Activated CD4-positive, alpha-beta memory T cell treated with anti-CD3 and anti-CD28 coated beads, Interleukin-2, amount 10 ng/mL, durations not matched to agents 7 days and 5 days (primary cell): ENCODE measurements at regions not wholly inside any gene's neighbourhood (a gene's known extent, or its start where the extent isn't known, plus 50 kb on each side); places are given as distances from the start of the nearest gene placed in this dataset.
"Not testable (repeated sequence)": the region's sequence is repeated elsewhere in the genome, so short reads cannot be mapped to it uniquely, and the experiment has no call there.

Experiments used
- CTCF ChIA-PET: fragments of 350-600 bp; sonication (Branson Sonifier 250); formaldehyde crosslinking; loops from one replicate; lab custom pipeline; 2021; ENCODE audit warnings: antibody characterized with exemption, inconsistent platforms; lab: Charles Lee
- POLR2A ChIA-PET: fragments of 350-600 bp; sonication (Branson Sonifier 250); formaldehyde crosslinking; loops from one replicate; lab custom pipeline; 2021; ENCODE audit warnings: antibody characterized with exemption; lab: Charles Lee
- DNase-seq: peaks from one replicate; pipeline ENCODE4 v3.0.0-alpha.2; 2020
- H3K27ac Mint-ChIP-seq: one replicate; pipeline ENCODE4 v1.8.0; 2021; ENCODE audit warnings: mild to moderate bottlenecking, mixed read lengths
- H3K27me3 Mint-ChIP-seq: one replicate; pipeline ENCODE4 v1.8.0; 2021; ENCODE audit warnings: mixed read lengths
- H3K36me3 Mint-ChIP-seq: one replicate; pipeline ENCODE4 v1.8.0; 2021; ENCODE audit warnings: low read depth, mixed read lengths
- H3K4me1 Mint-ChIP-seq: one replicate; pipeline ENCODE4 v1.8.0; 2021; ENCODE audit warnings: mixed read lengths
- H3K4me3 Mint-ChIP-seq: one replicate; pipeline ENCODE4 v1.8.0; 2021; ENCODE audit warnings: mild to moderate bottlenecking, mixed read lengths
- H3K9me3 Mint-ChIP-seq: one replicate; pipeline ENCODE4 v1.8.0; 2021; ENCODE audit warnings: mixed read lengths

- Mint-ChIP-seq H3K4me1 (no peaks in the 10 kb centered on the region), H3K9me3 (peaks cover 2% of the 10 kb centered on the region), H3K27ac (no peak overlapping the region), H3K4me3 (no peak overlapping the region), H3K27me3 (no peaks in the 10 kb centered on the region), H3K36me3 (no peaks in the 10 kb centered on the region)
- POLR2A ChIA-PET = no interaction called here
- DNase-seq = no peak
- CTCF ChIA-PET = no interaction called here
Measured at GRCh38 chr6:71079677-71080076, 122.8 kb upstream of the B3GAT2 start.

GRCh38 chr6:71080133-71080532, 123.3 kb upstream of the B3GAT2 start:
- ChIA-PET POLR2A (no interaction called here), CTCF (no interaction called here)
- DNase-seq = no peak
- H3K27ac Mint-ChIP-seq = no peak overlapping the region
- no peaks in the 10 kb centered on the region for H3K36me3 Mint-ChIP-seq
- H3K27me3 Mint-ChIP-seq = no peaks in the 10 kb centered on the region
- no peak overlapping the region for H3K4me3 Mint-ChIP-seq
- H3K9me3 Mint-ChIP-seq = peaks cover 2% of the 10 kb centered on the region
- H3K4me1 Mint-ChIP-seq = no peaks in the 10 kb centered on the region

GRCh38 chr6:71080826-71081225, 124.0 kb upstream of the B3GAT2 start:
- no peak for DNase-seq
- no peak overlapping the region for H3K4me3 Mint-ChIP-seq
- H3K36me3 Mint-ChIP-seq = no peaks in the 10 kb centered on the region
- CTCF ChIA-PET = no interaction called here
- H3K27ac Mint-ChIP-seq = no peak overlapping the region
- POLR2A ChIA-PET = no interaction called here
- no peaks in the 10 kb centered on the region for H3K4me1 Mint-ChIP-seq
- H3K27me3 Mint-ChIP-seq = no peaks in the 10 kb centered on the region
- H3K9me3 Mint-ChIP-seq = peaks cover 2% of the 10 kb centered on the region

- POLR2A ChIA-PET = no interaction called here
- Mint-ChIP-seq H3K4me3 (no peak overlapping the region), H3K9me3 (peaks cover 2% of the 10 kb centered on the region), H3K36me3 (no peaks in the 10 kb centered on the region), H3K4me1 (no peaks in the 10 kb centered on the region), H3K27me3 (no peaks in the 10 kb centered on the region), H3K27ac (no peak overlapping the region)
- DNase-seq = no peak
- CTCF ChIA-PET = no interaction called here
Measured at GRCh38 chr6:71082033-71082650, 125.3 kb upstream of the B3GAT2 start.

- H3K4me1 Mint-ChIP-seq = no peaks in the 10 kb centered on the region
- no peaks in the 10 kb centered on the region for H3K27me3 Mint-ChIP-seq
- no peaks in the 10 kb centered on the region for H3K9me3 Mint-ChIP-seq
- no peak overlapping the region for H3K27ac Mint-ChIP-seq
- ChIA-PET POLR2A (no interaction called here), CTCF (interaction anchor here (0.9 kb wide), 1 partner anchor 25 kb away, joined by 3 read pairs; no protein-coding TSS in a partner anchor)
- DNase-seq = no peak
- H3K4me3 Mint-ChIP-seq = no peak overlapping the region
- H3K36me3 Mint-ChIP-seq = no peaks in the 10 kb centered on the region
Measured at GRCh38 chr6:71083308-71083820, 126.5 kb upstream of the B3GAT2 start.

GRCh38 chr6:71088166-71088565, 131.3 kb upstream of the B3GAT2 start:
- no peaks in the 10 kb centered on the region for H3K27me3 Mint-ChIP-seq
- H3K4me3 Mint-ChIP-seq = no peak overlapping the region
- no peaks in the 10 kb centered on the region for H3K36me3 Mint-ChIP-seq
- H3K4me1 Mint-ChIP-seq = no peaks in the 10 kb centered on the region
- H3K9me3 Mint-ChIP-seq = no peaks in the 10 kb centered on the region
- DNase-seq = no peak
- ChIA-PET CTCF (no interaction called here), POLR2A (no interaction called here)
- H3K27ac Mint-ChIP-seq = no peak overlapping the region

- POLR2A ChIA-PET = no interaction called here
Measured at GRCh38 chr6:71090217-71090616, 133.4 kb upstream of the B3GAT2 start.

GRCh38 chr6:71091167-71091566, 134.3 kb upstream of the B3GAT2 start:
- Mint-ChIP-seq H3K9me3 (no peaks in the 10 kb centered on the region), H3K27ac (no peak overlapping the region), H3K4me3 (no peak overlapping the region), H3K27me3 (no peaks in the 10 kb centered on the region), H3K36me3 (no peaks in the 10 kb centered on the region), H3K4me1 (no peaks in the 10 kb centered on the region)
- no peak for DNase-seq
- ChIA-PET POLR2A (no interaction called here), CTCF (no interaction called here)

More at GRCh38 chr6:71090217-71090616, 133.4 kb upstream of the B3GAT2 start:
- no peaks in the 10 kb centered on the region for H3K9me3 Mint-ChIP-seq
- H3K36me3 Mint-ChIP-seq = no peaks in the 10 kb centered on the region
- H3K27me3 Mint-ChIP-seq = no peaks in the 10 kb centered on the region
- no peaks in the 10 kb centered on the region for H3K4me1 Mint-ChIP-seq
- no peak overlapping the region for H3K27ac Mint-ChIP-seq
- no peak for DNase-seq
- CTCF ChIA-PET = no interaction called here
- no peak overlapping the region for H3K4me3 Mint-ChIP-seq

- CTCF ChIA-PET = no interaction called here
- POLR2A ChIA-PET = no interaction called here
- Mint-ChIP-seq H3K4me1 (no peaks in the 10 kb centered on the region), H3K27ac (no peak overlapping the region), H3K4me3 (no peak overlapping the region), H3K36me3 (no peaks in the 10 kb centered on the region), H3K9me3 (no peaks in the 10 kb centered on the region), H3K27me3 (no peaks in the 10 kb centered on the region)
- no peak for DNase-seq
Measured at GRCh38 chr6:71091956-71092355, 135.1 kb upstream of the B3GAT2 start.

- H3K36me3 Mint-ChIP-seq, H3K4me1 Mint-ChIP-seq, CTCF ChIA-PET, DNase-seq, H3K4me3 Mint-ChIP-seq, H3K9me3 Mint-ChIP-seq, H3K27me3 Mint-ChIP-seq, POLR2A ChIA-PET, H3K27ac Mint-ChIP-seq: not testable (repeated sequence)
Measured at GRCh38 chr6:71097264-71097663, 140.4 kb upstream of the B3GAT2 start.

- H3K4me1 Mint-ChIP-seq = no peaks in the 10 kb centered on the region
- no peak for DNase-seq
- H3K4me3 Mint-ChIP-seq = no peak overlapping the region
- ChIA-PET CTCF (no interaction called here), POLR2A (no interaction called here)
- H3K27ac Mint-ChIP-seq = no peak overlapping the region
- H3K9me3 Mint-ChIP-seq = peaks cover 2% of the 10 kb centered on the region
- H3K36me3 Mint-ChIP-seq = no peaks in the 10 kb centered on the region
- H3K27me3 Mint-ChIP-seq = peaks cover 3% of the 10 kb centered on the region
Measured at GRCh38 chr6:71099649-71100048, 142.8 kb upstream of the B3GAT2 start.

GRCh38 chr6:71103130-71103529, 146.3 kb upstream of the B3GAT2 start:
- Mint-ChIP-seq H3K4me1 (no peaks in the 10 kb centered on the region), H3K27ac (no peak overlapping the region), H3K36me3 (no peaks in the 10 kb centered on the region), H3K9me3 (peaks cover 2% of the 10 kb centered on the region), H3K4me3 (no peak overlapping the region), H3K27me3 (peaks cover 3% of the 10 kb centered on the region)
- ChIA-PET CTCF (no interaction called here), POLR2A (no interaction called here)
- DNase-seq = no peak

GRCh38 chr6:71103641-71104040, 146.8 kb upstream of the B3GAT2 start:
- Mint-ChIP-seq H3K27me3 (no peaks in the 10 kb centered on the region), H3K9me3 (peaks cover 2% of the 10 kb centered on the region), H3K4me3 (no peak overlapping the region), H3K4me1 (no peaks in the 10 kb centered on the region), H3K36me3 (no peaks in the 10 kb centered on the region), H3K27ac (no peak overlapping the region)
- POLR2A ChIA-PET = no interaction called here
- no peak for DNase-seq
- CTCF ChIA-PET = no interaction called here

- Mint-ChIP-seq H3K9me3 (no peaks in the 10 kb centered on the region), H3K27me3 (no peaks in the 10 kb centered on the region), H3K36me3 (no peaks in the 10 kb centered on the region), H3K27ac (no peak overlapping the region), H3K4me1 (no peaks in the 10 kb centered on the region), H3K4me3 (no peak overlapping the region)
- CTCF ChIA-PET = no interaction called here
- POLR2A ChIA-PET = no interaction called here
- DNase-seq = no peak
Measured at GRCh38 chr6:71106276-71106675, 149.4 kb upstream of the B3GAT2 start.
